MM.1S (cell line): ENCODE measurements at regions not wholly inside any gene's neighbourhood (a gene's known extent, or its start where the extent isn't known, plus 50 kb on each side); places are given as distances from the start of the nearest gene placed in this dataset.

Experiments used
- DNase-seq: peaks from one replicate; pipeline ENCODE4 v3.0.0-alpha.2; 2015
- H2AFZ ChIP-seq: fragments of 300-600 bp; sonication (generic); 2 replicates; pipeline ENCODE4 v1.6.0; 2016; ENCODE audit warnings: antibody characterized with exemption, low read length
- H3F3A ChIP-seq: fragments of 300-600 bp; sonication (generic); 2 replicates; pipeline ENCODE4 v1.6.1; 2016; ENCODE audit warnings: mild to moderate bottlenecking, antibody characterized with exemption, low read length, moderate library complexity, mixed read lengths; ENCODE audit not compliant: insufficient read depth
- H3K27ac ChIP-seq: fragments of 300-600 bp; sonication (generic); 2 replicates; pipeline ENCODE4 v1.5.1; 2016; ENCODE audit warnings: mild to moderate bottlenecking, low read length
- H3K27me3 ChIP-seq: fragments of 300-600 bp; sonication (generic); replicated peaks from 2 replicates; pipeline ENCODE4 v1.6.0; 2016; ENCODE audit warnings: low read length; ENCODE audit not compliant: insufficient read depth
- H3K36me3 ChIP-seq: fragments of 300-600 bp; sonication (generic); replicated peaks from 2 replicates; pipeline ENCODE4 v1.6.1; 2016; ENCODE audit warnings: mild to moderate bottlenecking, low read length, mixed read lengths; ENCODE audit not compliant: insufficient read depth
- H3K4me1 ChIP-seq: fragments of 300-600 bp; sonication (generic); 2 replicates; pipeline ENCODE4 v1.6.1; 2016; ENCODE audit warnings: low read length, mixed read lengths
- H3K4me2 ChIP-seq: fragments of 300-600 bp; sonication (generic); 2 replicates; pipeline ENCODE4 v1.6.0; 2016; ENCODE audit warnings: low read depth, low read length
- H3K4me3 ChIP-seq: fragments of 300-600 bp; sonication (generic); 2 replicates; pipeline ENCODE4 v1.5.1; 2016; ENCODE audit warnings: low read length, mixed read lengths
- H3K79me2 ChIP-seq: fragments of 300-600 bp; sonication (generic); 2 replicates; pipeline ENCODE4 v1.6.1; 2016; ENCODE audit warnings: mixed run types, low read length, mixed read lengths
- H3K9ac ChIP-seq: fragments of 300-600 bp; sonication (generic); 2 replicates; pipeline ENCODE4 v1.6.1; 2016; ENCODE audit warnings: low read length, mixed read lengths
- H3K9me2 ChIP-seq: fragments of 300-600 bp; sonication (generic); replicated peaks from 2 replicates; pipeline ENCODE4 v1.6.1; 2016; ENCODE audit warnings: mild to moderate bottlenecking, low read length, mixed read lengths; ENCODE audit not compliant: insufficient read depth
- H3K9me3 ChIP-seq: fragments of 300-600 bp; sonication (generic); replicated peaks from 2 replicates; pipeline ENCODE4 v1.6.1; 2016; ENCODE audit warnings: mild to moderate bottlenecking, low read length, mixed read lengths; ENCODE audit not compliant: insufficient read depth
- H4K20me1 ChIP-seq: fragments of 300-600 bp; sonication (generic); 2 replicates; pipeline ENCODE4 v1.6.1; 2016; ENCODE audit warnings: mild to moderate bottlenecking, low read length, moderate library complexity, mixed read lengths; ENCODE audit not compliant: insufficient read depth
- EZH2 ChIP-seq: fragments of 300-600 bp; sonication (generic); optimal IDR thresholded peaks from 2 replicates; pipeline ENCODE3; 2017; ENCODE audit warnings: low read depth, mild to moderate bottlenecking, antibody characterized with exemption, low read length, mixed read lengths
- EZH2phosphoT487 ChIP-seq: fragments of 300-600 bp; sonication (generic); IDR thresholded peaks from 2 replicates; pipeline ENCODE4 v1.6.1; 2018; ENCODE audit warnings: antibody characterized with exemption, low read length
- TF ChIP-seq, protein P1 (sequence below): fragments of 300-600 bp; sonication (generic); IDR thresholded peaks from 2 replicates; pipeline ENCODE4 v1.5.1; 2016; ENCODE audit warnings: antibody characterized with exemption, low read length, mixed read lengths

DNA sequence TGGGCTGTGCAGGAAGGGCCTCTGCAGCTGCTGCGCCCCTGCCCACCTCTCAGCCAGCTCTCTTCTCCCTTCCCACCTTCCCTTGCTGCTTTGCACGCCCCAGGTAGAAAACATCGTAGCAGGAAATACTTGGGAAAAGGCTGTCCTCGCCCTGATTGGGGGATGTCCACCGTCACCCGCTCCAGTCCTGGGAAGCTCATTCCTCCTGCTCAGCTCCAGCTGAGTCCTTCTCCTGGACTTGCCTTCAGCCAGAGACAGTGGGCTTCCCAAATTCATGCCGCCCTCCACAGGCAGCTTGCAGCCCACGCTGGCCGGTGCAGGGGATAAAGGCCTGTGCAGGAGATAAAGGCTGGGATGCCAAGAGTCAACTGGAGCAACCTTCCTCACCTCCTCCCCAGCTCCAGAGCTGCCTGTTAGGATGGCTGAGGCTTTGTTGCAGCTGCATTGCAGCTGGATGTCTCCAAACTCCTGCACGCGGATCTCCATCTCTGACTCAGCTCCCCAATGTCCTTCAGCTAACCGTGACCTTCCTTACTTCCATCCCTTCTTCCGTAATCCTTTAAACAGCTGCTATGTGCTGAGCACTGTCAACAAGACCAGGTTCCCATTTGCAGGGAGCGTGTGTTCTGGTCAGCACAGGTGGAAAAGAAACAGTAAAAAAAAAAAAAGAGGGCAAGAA lies 402.0 kb upstream of the TNRC6C start:
- Histone ChIP-seq H3K4me1 (no peaks in the 10 kb centered on the region), H3K9me3 (no peaks in the 10 kb centered on the region), H3K36me3 (no peaks in the 10 kb centered on the region), H4K20me1 (no peaks in the 10 kb centered on the region), H2AFZ (no peak overlapping the region), H3K27ac (no peak overlapping the region), H3K9me2 (no peaks in the 10 kb centered on the region), H3K4me2 (no peak overlapping the region), H3K9ac (no peak overlapping the region), H3F3A (no peaks in the 10 kb centered on the region), H3K79me2 (no peaks in the 10 kb centered on the region), H3K27me3 (peaks cover 56% of the 10 kb centered on the region), H3K4me3 (no peak overlapping the region)
- DNase-seq = no peak
- no peak for TF ChIP-seq EZH2phosphoT487
- no peak for TF ChIP-seq EZH2
- TF ChIP-seq, protein P1, sequence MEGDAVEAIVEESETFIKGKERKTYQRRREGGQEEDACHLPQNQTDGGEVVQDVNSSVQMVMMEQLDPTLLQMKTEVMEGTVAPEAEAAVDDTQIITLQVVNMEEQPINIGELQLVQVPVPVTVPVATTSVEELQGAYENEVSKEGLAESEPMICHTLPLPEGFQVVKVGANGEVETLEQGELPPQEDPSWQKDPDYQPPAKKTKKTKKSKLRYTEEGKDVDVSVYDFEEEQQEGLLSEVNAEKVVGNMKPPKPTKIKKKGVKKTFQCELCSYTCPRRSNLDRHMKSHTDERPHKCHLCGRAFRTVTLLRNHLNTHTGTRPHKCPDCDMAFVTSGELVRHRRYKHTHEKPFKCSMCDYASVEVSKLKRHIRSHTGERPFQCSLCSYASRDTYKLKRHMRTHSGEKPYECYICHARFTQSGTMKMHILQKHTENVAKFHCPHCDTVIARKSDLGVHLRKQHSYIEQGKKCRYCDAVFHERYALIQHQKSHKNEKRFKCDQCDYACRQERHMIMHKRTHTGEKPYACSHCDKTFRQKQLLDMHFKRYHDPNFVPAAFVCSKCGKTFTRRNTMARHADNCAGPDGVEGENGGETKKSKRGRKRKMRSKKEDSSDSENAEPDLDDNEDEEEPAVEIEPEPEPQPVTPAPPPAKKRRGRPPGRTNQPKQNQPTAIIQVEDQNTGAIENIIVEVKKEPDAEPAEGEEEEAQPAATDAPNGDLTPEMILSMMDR = no peak

DNA sequence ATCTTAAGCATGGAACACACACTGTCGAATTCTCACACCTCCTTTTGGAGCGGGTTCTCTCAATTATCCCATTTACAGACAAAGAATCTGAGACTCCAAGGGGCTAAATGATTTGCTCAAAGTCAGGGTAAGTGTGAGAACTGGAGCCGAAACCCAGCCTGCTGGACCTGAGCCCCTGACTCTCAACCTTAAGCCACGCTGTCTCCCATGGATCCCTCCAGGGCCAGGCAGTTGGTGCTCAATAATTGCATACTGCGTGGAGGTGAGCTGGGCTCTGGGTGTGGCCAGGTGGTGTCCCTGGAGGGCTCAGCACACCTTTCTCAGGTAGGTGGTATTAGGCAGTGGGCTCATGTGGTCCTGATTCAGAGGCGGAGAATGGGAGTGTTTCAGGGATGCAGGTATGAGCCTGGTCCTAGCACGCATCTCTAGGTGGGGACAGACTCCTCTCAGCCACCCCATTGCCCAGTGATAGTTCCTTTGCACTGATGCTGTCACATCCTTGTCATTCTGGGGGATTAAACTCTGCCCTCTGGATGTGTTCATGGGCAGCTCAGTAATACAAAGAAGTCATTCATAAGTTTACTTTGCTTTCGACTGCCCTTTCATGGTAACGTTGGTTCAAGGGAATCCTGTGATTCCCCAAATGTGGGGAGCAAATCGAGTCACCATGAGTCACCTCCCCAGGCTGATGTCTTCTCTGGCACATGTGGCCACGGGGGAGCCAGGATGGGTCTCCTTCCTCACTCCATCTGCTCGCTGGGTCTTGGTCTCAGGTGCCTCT lies 399.5 kb upstream of the TNRC6C start:
- Histone ChIP-seq H3K27me3 (peaks cover 64% of the 10 kb centered on the region), H3K9me2 (no peaks in the 10 kb centered on the region), H3K4me2 (no peak overlapping the region), H2AFZ (no peak overlapping the region), H3K9ac (no peak overlapping the region), H3K4me3 (no peak overlapping the region), H3K36me3 (no peaks in the 10 kb centered on the region), H3K79me2 (no peaks in the 10 kb centered on the region), H3K9me3 (no peaks in the 10 kb centered on the region), H3F3A (no peaks in the 10 kb centered on the region), H4K20me1 (no peaks in the 10 kb centered on the region), H3K27ac (no peak overlapping the region), H3K4me1 (no peaks in the 10 kb centered on the region)
- DNase-seq = no peak
- TF ChIP-seq EZH2phosphoT487 (no peak), EZH2 (no peak)
- TF ChIP-seq, protein P1 = no peak

DNA sequence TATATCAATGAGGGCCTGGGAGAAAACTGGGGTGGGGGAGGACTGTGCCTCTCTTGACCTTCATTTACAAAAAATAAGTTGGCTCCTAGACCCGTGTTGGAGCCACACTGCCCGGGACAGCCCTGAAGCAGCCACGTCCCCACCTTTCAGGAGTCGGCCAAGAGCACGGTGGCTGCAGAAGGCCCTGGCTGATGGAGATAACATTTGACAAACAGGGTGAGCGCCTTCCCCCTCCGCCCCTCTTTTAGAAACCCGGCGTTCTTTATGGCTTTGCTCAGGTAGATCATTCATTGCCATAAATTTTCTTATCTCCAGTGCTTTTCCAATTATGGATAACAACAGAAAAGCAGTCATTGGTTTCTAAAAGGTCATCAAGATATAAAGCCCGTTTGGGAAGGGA lies 398.1 kb upstream of the TNRC6C start:
- H3K27ac ChIP-seq = no peak overlapping the region
- no peak overlapping the region for H3K4me3 ChIP-seq

More for the DNA sequence above, 398.1 kb upstream of the TNRC6C start:
- Histone ChIP-seq H3K9ac (no peak overlapping the region), H3K9me2 (no peaks in the 10 kb centered on the region), H3K27me3 (peaks cover 58% of the 10 kb centered on the region), H3K79me2 (no peaks in the 10 kb centered on the region), H3K4me2 (no peak overlapping the region), H4K20me1 (no peaks in the 10 kb centered on the region), H3K9me3 (no peaks in the 10 kb centered on the region), H3K4me1 (no peaks in the 10 kb centered on the region), H2AFZ (no peak overlapping the region), H3F3A (no peaks in the 10 kb centered on the region), H3K36me3 (no peaks in the 10 kb centered on the region)
- TF ChIP-seq EZH2phosphoT487 (no peak), EZH2 (no peak)
- TF ChIP-seq, protein P1 = no peak
- DNase-seq = no peak
